ELR (cell line): ENCODE measurements at regions not wholly inside any gene's neighbourhood (a gene's known extent, or its start where the extent isn't known, plus 50 kb on each side); places are given as distances from the start of the nearest gene placed in this dataset.
"Not testable (repeated sequence)": the region's sequence is repeated elsewhere in the genome, so short reads cannot be mapped to it uniquely, and the experiment has no call there.

Experiments
- DNase-seq: peaks from one replicate; pipeline ENCODE4 v3.0.0-alpha.2; 2015; ENCODE audit warnings: low read depth

DNA sequence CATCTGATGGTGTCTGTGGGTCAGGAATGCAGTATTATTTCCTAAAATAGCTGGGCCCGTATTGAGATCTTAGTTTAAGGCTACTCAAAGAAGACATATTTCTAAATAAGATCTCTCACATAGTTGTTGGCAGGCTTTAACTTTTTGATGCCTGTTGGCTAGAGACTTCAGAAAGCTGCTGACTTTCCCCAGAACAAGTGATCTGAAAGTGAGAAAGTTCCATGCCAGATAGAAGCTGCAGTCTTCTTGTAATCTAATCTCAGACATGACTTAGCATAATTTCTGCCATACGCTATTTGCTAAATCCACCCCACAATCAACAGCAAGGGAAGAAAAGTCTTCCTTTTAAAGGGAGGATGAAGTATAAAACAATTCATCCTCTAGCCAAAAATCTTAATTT lies 867.1 kb downstream of the IGSF11 start:
- DNase-seq = no peak

DNA sequence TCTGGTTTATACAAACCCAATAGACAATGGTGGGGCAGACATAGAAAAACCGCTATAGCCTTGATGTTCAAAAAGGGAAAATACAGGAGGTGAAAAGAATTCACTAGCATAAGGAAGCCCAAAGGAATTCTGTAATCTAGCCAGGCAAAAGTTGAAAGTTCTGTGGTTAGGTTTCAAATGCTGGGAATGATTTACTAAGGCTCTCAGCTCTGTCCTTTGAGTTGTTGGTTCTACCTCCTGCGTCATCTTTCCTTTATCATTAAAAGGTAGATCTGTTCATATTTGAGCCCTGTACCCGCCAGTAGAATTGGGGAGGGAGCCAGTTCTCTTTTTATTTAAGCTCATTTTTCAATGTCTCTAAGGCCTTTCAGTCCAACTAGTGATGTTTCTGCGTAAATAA lies 866.5 kb downstream of the IGSF11 start:
- DNase-seq = no peak

DNA sequence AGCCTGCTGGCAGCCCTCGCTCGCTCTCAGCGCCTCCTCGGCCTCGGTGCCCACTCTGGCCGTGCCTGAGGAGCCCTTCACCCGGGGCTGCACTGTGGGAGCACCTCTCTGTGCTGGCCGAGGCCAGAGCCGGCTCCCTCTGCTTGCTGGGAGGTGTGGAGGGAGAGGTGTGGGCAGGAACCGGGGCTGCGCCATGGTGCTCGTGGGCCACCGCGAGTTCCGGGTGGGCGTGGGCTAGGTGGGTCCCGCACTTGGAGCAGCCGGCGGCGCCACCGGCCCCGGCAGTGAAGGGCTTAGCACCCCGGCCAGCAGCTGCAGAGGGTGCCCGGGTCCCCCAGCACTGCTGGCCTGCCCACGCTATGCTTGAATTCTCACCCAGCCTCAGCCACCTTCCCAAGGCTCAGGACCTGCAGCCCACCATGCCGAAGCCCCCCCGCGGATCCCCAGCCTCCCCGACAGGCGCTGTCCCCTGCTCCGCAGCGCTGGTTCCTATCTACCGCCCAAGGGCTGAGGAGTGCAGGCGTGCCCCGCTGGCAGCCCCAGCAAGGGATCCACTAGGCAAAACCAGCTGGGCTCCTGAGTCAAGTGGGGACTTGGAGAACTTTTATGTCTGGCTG lies 863.3 kb downstream of the IGSF11 start:
- no peak for DNase-seq

DNA sequence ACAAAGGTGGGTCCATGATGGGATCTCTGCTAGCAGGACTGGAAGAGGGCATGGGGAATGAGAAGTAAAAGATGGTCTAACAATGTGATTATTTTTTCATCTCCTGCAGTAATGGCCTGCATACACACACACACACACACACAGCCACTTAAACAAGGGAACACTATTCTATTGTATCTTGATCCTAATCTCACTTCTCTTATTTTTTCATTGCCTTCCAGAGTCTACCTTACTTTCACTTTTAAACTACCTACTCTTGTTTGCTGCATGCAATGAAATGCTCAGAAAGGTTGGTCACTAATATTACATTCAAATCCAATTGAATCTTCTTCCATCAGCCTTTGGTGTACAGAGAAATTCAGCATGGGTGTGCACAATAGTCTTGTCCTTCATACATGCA lies 853.8 kb downstream of the IGSF11 start:
- DNase-seq = no peak

DNA sequence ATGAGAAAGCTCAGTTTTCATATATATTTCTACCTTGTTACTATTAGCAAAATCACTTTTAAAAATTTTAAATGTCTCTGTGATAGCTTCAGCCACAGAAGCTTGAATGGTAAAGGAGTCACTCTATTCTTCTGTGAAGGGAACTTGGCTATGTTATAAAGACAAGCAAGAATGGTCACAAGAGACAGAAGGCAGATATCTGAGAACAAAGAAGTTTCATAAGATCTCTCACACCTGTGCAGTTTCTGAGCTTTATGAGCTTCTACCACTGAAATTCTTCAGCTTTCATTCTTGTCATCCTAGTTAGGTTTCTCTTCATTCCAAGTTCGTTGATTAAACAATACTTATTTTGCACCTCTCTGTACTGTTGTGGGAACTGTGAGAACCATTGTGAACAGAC lies 853.4 kb downstream of the IGSF11 start:
- no peak for DNase-seq

DNA sequence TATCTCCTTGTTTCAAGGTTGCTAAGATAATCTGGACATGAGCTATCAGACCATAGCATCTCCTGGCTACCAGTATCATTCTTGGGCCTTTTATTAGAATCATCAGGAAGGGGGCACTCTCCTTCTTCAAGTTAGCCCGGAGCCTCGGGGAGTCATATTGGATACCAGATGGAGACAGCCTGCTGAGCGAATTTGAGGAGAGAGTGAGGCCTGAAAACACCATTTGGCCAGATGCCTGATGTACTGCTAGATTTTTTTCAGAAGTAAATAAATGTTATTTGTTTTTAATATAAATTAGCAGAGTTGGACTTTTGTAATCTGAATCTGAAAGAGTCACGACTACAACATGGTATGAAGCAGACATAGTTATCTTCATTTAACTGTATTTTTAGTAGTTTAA lies 848.6 kb downstream of the IGSF11 start:
- no peak for DNase-seq

DNA sequence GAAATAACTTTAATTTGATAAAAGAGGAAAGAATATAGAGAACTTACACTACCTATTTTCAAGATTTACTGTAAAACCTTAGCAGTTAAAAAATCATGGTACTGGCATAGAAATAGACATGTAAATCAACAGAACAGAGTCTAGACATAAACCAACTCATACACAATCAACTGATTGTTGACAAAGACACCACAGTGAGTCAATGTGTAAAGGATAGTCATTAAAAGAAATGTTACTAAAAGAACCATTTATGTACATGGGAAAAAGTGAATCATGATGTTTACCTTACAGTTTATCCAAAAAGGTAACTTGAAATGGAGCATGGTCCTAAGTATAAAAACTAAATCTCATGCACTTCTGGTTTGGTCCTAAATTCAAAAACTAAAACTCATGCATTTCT lies 847.4 kb downstream of the IGSF11 start:
- DNase-seq = no peak

DNA sequence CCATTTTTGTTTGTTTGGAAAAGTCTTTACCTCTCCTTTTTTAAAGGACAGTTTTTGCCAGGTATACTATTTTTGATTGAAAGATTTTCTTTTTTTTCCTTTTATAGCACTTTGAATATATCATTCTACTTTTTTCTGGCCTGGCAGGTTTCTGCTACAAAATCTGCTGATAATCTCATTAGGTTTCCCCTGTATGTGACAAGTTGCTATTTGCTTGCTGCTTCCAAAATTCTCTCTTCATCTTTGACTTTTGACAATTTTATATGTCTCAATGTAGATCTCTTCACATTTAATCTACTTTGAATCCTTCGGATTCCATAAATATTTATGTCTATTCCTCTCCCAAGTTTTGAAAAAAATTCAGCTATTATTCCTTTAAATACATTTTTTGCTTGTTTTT lies 838.5 kb downstream of the IGSF11 start:
- no peak for DNase-seq

DNA sequence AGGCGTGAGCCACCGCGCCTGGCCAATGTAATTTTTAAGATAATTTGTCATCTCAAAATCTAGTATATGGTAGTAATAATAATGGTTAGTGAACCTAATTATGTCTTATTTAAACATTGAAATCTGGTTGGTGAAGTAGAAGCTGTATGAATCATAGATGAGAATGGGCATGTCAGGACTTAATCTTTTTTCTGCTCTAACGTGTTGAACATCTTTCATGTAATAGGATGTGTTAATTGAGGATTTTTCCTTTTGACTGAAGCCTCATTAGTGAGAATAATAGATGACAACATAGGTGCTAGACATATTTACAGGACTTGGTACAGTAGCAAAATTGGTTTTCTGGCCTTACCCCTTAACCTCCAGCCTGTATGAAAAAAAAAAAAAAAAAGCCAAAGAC lies 835.6 kb downstream of the IGSF11 start:
- no peak for DNase-seq

DNA sequence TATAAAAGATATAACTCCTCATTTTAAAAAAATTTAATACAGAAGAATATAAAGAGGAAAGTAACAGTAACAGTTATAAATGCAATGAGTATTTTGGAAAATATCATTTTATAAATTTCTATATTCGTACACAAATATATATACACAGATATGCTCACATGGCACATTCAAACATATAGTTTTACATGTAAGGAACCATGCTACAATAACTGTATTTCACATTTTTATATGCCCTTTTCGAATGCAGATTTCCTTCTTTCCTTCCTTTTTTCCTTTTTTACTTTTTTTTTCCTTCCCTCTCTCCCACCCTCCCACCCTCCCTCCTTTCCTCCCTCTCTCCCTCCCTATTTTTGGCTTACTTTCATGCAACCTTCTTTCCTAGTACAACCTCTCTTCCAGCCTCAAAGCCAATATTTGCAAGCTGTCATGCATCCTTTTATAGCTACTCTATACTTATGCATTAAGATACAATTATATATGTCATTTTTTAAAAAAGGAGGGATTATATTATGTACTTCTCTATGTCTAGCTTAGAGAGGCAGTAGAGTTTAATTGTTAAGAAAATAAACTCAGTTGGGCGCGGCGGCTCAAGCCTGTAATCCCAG lies 830.5 kb downstream of the IGSF11 start:
- DNase-seq = no peak

DNA sequence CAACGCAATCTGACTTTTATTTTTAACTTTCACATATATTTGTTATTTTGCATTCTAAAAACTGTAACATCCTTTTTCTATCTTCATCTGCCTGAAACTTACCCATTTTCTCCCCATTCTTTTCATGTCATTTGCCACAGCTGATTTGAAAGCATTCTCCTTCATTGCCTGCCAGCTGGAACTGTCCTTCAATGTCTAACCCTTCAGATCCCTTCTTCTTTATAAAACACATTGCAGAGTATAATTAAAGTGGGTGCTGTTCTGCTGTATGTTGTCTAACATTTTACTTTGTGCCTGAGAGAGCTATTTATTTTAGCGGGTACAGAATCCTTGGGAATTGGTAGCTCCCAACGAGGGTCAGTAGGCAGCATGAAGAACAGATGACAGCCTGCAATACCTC lies 827.4 kb downstream of the IGSF11 start:
- DNase-seq = no peak

DNA sequence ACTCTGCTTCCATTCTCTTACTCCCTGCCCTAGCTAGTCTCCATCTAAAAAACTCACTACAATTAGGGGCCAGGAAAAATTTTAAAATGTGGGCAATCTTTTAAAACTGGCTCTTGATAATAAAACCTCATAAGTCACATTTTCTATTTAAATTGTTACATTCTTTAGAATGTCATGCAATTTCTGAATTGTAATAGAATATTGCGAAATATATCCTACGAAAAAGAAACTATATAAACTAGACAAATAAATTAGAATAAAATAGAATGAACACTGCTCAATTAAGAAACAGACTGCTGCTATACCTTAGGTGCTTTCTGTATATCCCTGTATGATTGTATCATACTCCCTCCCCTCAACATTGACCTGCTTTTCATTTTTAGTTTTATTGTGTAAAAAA lies 826.0 kb downstream of the IGSF11 start:
- DNase-seq = no peak

DNA sequence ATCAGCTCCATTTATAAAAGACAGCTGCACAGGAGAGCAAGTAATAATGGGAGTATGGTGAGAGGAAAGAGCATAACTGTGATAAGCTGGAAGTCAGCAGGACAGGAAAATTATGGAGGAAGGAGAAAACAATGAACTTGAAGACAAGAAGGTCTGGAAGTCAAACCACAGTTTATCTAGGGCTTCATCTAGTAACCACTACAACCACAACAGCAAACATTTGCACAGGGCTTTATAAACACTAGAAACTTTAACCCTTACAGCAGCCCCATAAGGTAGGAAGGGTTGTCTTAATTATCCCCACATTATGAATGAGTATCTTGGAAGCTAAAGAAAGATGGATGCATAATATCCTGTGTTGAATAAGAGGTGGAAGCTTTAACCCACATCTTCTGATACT lies 820.8 kb downstream of the IGSF11 start:
- DNase-seq = no peak

DNA sequence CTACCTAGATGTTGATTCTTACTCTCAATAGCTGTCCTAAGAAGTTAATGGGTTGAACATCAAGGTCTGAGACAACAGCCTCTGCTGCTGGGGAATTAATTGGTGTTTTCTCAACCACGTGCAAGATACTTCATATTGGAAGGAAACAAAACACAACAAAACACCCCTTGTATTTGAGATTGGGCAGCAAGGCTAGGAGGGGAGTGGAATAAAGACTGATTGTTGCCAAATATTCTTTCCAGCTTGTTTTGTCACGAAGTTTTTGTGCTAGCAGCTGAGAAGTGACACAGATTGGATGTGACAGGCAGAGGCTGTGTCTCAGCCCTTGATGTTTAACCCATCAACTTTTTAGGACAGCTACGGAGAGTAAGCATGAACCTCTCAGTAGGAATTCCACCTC lies 808.4 kb downstream of the IGSF11 start:
- no peak for DNase-seq

DNA sequence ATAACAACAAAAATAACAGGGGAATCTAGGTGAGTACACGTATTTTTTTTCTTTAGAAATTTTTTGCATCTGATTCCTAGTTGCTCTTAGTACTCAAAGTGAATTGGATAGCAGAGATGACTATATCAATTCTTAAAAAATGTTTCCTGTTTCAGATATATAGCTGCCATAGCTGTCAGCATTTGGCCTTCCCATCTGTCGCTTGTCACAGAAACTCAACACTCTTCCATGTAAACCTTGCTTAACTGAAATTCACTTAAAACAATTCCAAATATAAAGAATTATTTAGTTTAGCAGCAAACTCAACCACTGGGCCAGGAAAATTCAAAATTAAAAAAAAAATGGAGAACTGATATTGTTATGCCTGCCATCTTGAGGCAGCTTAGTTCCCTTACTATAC lies 807.5 kb downstream of the IGSF11 start:
- no peak for DNase-seq

DNA sequence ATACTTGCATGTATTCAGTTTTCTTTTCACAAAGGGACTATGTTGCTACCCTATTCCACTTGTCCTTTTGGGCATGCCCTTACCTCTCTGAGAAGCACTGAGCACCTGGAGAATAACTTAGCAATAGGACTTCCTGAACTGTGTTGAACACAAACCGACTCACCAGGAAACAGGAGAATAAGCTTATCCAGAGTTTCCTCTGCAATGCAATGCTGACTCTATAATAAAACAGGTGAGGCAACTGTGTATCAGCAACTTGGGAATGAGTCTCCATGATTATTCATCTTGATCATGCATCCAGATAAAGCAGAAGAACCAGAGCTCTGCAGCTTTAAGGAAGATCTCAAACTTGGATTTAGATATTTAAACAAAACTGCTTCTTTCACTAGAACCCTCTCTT lies 806.5 kb downstream of the IGSF11 start:
- no peak for DNase-seq

DNA sequence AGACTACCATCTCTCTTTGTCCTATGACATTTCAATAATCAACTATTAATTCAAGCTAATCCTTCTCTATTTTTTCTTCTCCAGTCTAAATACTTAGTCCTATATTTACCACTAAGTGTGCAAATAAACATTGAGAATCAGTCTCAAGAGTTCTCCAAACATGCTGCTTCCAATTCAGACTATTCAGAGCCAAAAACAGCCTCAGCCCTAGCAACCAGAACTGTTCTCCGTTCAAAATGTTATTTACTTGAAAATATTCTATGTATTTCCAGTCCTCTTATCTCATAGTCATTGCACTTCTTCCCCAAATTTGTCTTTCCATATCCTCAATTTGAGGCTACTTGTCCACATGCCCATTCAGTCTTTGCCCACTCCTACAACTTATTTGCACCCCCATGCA lies 805.5 kb downstream of the IGSF11 start:
- DNase-seq = no peak

DNA sequence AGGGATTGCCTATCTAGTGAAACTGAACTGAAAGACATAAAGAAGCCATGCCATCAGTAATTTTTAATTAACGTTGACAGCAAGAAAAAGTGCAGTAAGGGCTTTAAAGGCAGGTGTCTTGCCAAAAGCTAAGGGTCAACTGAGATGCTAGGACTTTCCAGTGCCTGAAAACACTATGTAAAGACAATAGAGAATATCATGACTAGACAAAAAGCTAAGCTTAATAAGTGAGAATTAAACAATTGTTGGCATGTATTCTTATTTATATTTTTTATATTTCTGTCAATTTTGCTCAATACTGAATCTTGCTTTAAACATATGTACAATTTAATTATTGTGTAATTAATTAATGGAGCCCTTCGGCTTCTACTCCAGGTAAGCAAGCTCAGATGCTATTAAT lies 803.1 kb downstream of the IGSF11 start:
- no peak for DNase-seq

DNA sequence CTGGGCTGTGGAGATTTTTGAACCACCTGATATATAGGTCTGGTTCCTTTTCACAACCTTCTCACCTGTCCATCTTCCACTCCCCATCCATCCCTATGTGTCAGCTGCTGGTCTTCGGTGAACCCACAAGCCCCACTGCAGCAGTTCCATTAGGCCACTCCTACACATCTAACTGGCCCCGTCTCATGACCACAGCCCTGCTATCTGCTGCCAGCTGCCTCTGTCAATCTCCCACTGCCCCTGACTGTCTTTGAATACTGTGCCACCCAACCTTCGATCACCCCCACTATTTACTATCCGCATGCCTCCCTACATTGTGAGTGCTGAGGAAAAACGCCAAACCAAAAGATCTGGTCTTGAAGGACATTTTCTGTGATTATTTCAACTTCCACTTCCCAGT lies 795.4 kb downstream of the IGSF11 start:
- DNase-seq = no peak

DNA sequence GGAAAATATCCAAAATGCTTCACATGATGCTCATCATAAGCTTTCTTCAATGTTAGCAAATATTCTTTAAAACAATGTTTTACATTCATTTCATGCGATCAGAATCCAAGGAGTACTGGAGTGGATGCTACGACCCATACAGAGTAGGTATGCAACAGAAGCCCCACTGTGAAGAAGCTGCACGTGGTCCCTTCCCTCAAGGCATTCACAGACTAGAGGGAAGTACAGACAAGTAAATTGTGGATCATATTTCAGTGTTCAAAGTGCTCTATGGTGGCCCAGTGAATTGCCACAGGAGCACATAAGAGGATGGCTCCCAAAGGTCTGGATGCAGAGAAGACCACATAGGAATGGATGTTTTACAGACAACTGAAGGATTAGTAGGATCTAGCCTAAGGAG lies 789.9 kb downstream of the IGSF11 start:
- no peak for DNase-seq

DNA sequence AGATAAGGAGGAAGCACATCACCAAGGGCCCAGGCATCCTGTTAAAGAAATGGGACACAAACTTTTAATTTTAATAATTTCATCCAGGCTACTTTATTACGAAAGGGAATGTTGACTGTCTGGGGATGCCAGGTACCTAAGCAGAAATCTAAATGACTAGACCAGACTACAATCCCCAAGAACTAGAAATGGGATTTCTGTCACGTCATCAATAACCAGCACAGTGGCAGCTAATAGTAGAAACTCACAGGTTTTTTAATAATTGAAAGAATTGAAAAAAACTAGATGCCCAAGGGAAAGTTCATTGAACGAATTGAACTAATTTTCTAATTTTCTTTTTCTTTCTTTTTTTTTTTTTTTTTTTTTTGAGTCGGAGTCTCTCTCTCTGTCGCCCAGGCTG lies 789.3 kb downstream of the IGSF11 start:
- DNase-seq = no peak

DNA sequence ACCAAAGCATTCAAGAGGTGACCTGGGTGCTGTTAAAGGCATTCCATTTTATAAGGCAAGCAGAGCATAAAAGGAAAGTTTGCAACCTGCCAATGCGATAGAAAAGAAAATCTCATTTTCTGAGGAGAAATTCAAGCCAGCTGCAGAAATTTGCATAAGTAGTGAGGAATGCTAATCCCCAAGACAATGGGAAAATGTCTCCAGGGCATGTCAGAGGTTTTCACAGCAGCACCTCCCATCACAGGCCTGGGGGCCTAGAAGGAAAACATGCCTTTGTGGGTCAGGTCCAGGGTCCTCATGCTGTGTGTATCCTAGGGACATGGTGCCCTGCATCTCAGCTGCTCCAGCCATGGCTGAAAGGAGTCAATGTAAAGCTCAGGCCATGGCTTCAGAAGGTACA lies 775.8 kb downstream of the IGSF11 start:
- DNase-seq = not testable (repeated sequence)

DNA sequence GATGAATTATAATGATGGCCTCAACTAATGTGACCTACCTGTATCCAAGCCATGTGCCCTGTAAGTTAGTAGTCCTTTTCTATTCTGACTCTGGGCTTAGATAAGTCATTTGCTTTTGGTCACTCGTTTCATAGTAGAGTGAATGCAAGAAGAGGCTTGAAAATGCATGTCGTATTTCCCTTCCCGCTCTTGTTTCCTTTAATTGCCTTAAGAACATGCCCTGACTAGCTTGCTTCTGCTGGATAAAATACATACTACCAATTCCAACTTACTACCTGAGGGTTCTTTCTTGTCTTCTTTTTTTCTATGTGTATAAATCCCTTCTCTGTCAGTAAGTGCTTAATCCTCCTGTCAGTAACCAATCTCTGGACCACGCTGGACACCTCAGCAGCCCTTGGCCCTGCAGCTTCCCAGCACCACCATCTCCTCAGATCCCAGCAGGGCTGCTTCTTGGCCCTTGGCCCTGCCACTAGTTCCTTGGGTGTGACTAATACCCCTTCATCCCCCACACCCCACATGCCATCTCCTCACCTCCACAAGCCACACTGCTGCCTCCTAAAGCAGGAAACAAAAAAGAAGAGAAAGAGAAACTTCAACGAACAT lies 771.7 kb downstream of the IGSF11 start:
- DNase-seq = no peak

DNA sequence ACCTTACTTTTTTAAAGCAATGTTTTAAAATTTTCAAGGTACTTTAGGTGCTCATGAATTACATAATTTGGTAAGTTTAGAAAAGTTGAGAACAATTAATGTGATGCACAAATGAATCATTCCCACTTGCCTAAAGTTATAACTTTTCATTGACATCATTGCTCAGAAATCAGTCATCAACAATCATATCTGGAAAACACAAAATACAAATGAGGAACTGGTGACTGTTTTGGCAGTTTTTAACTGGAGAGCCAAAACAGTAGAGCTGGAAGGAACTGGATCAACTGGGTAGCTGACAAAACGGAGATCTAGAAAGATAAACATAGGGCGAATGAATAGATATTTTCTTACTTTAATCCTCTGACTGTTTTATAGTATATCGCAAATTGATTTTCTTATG lies 767.1 kb downstream of the IGSF11 start:
- DNase-seq = no peak
